Uterus (tissue), 2 donors: ENCODE measurements at regions not wholly inside any gene's neighbourhood (a gene's known extent, or its start where the extent isn't known, plus 50 kb on each side); places are given as distances from the start of the nearest gene placed in this dataset.

Experiments
- CTCF ChIP-seq, 4 experiments: fragments of 200-600 bp in 2 of 4; fragments of 450-650 bp in 2 of 4; sonication (generic) in 2 of 4; IDR thresholded peaks; one replicate each; pipeline ENCODE4 v1.5.1; 2016 to 2019; ENCODE audit warnings: antibody characterized with exemption in 4 of 4, mild to moderate bottlenecking in 2 of 4, moderate library complexity in 1 of 4
- POLR2A ChIP-seq, 2 donors: fragments of 450-650 bp; IDR thresholded peaks; one replicate each; pipeline ENCODE4 v1.6.1; 2016; ENCODE audit warnings: antibody characterized with exemption in 2 of 2, mild to moderate bottlenecking in 1 of 2, moderate library complexity in 1 of 2

GRCh38 chr14:97021571-97022168 lies 224.5 kb downstream of the VRK1 start:
- TF ChIP-seq CTCF (IDR thresholded peaks at IDR 0.05) (no peak), POLR2A (IDR thresholded peaks at IDR 0.05) (no peak)
